ENCODE measurements at regions not wholly inside any gene's neighbourhood (a gene's known extent, or its start where the extent isn't known, plus 50 kb on each side); places are given as distances from the start of the nearest gene placed in this dataset.

- Histone ChIP-seq H3K27me3 (replicated peaks; ENCODE audit: insufficient read depth, low read depth, low read length, poor library complexity) (peaks cover 5% of the 10 kb centered on the region), H3K4me1 (ENCODE audit: insufficient read depth, low read length, poor library complexity, severe bottlenecking) (no peaks in the 10 kb centered on the region), H3K36me3 (ENCODE audit: insufficient read depth, low read length, poor library complexity, severe bottlenecking) (no peaks in the 10 kb centered on the region), H3K9me3 (ENCODE audit: low read depth, low read length, poor library complexity, severe bottlenecking) (no peaks in the 10 kb centered on the region), H3K4me3 (ENCODE audit: low read depth, low read length, poor library complexity, severe bottlenecking) (no peak overlapping the region), H3K27ac (ENCODE audit: low read depth, low read length, poor library complexity, severe bottlenecking) (no peak overlapping the region)
- no peak for DNase-seq (ENCODE audit: low spot score)
- TF ChIP-seq, protein P1, sequence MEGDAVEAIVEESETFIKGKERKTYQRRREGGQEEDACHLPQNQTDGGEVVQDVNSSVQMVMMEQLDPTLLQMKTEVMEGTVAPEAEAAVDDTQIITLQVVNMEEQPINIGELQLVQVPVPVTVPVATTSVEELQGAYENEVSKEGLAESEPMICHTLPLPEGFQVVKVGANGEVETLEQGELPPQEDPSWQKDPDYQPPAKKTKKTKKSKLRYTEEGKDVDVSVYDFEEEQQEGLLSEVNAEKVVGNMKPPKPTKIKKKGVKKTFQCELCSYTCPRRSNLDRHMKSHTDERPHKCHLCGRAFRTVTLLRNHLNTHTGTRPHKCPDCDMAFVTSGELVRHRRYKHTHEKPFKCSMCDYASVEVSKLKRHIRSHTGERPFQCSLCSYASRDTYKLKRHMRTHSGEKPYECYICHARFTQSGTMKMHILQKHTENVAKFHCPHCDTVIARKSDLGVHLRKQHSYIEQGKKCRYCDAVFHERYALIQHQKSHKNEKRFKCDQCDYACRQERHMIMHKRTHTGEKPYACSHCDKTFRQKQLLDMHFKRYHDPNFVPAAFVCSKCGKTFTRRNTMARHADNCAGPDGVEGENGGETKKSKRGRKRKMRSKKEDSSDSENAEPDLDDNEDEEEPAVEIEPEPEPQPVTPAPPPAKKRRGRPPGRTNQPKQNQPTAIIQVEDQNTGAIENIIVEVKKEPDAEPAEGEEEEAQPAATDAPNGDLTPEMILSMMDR (conservative IDR thresholded peaks at IDR 0.05; ENCODE audit: low read depth, low read length) = no peak
- no peak for TF ChIP-seq EZH2 (IDR thresholded peaks at IDR 0.05; ENCODE audit: borderline replicate concordance, low read depth, low read length, poor library complexity, severe bottlenecking)
- intact Hi-C loops (cut with micrococcal nuclease; ENCODE audit: unreplicated experiment) = no loop called here
- ChIA-PET POLR2A (ENCODE audit: low non-redundant PET) (no interaction called here), CTCF (no interaction called here)
- BruUV-seq (replicated peaks) = no TSS peak
Observed at GRCh38 chr5:143694357-143694756, 117.6 kb upstream of the HMHB1 start.

GRCh38 chr5:143693651-143694252 lies 118.2 kb upstream of the HMHB1 start:
- BruUV-seq (replicated peaks) = no TSS peak
- Histone ChIP-seq H3K27me3 (replicated peaks; ENCODE audit: insufficient read depth, low read depth, low read length, poor library complexity) (peaks cover 5% of the 10 kb centered on the region), H3K9me3 (ENCODE audit: low read depth, low read length, poor library complexity, severe bottlenecking) (no peaks in the 10 kb centered on the region), H3K27ac (ENCODE audit: low read depth, low read length, poor library complexity, severe bottlenecking) (no peak overlapping the region), H3K4me1 (ENCODE audit: insufficient read depth, low read length, poor library complexity, severe bottlenecking) (no peaks in the 10 kb centered on the region), H3K36me3 (ENCODE audit: insufficient read depth, low read length, poor library complexity, severe bottlenecking) (no peaks in the 10 kb centered on the region), H3K4me3 (ENCODE audit: low read depth, low read length, poor library complexity, severe bottlenecking) (no peak overlapping the region)
- intact Hi-C loops (cut with micrococcal nuclease; ENCODE audit: unreplicated experiment) = no loop called here
- POLR2A ChIA-PET (ENCODE audit: low non-redundant PET) = no interaction called here
- no peak for TF ChIP-seq EZH2 (IDR thresholded peaks at IDR 0.05; ENCODE audit: borderline replicate concordance, low read depth, low read length, poor library complexity, severe bottlenecking)
- TF ChIP-seq, protein P1 (conservative IDR thresholded peaks at IDR 0.05; ENCODE audit: low read depth, low read length) = no peak
- DNase-seq (ENCODE audit: low spot score) = no peak
- CTCF ChIA-PET = no interaction called here

DNA sequence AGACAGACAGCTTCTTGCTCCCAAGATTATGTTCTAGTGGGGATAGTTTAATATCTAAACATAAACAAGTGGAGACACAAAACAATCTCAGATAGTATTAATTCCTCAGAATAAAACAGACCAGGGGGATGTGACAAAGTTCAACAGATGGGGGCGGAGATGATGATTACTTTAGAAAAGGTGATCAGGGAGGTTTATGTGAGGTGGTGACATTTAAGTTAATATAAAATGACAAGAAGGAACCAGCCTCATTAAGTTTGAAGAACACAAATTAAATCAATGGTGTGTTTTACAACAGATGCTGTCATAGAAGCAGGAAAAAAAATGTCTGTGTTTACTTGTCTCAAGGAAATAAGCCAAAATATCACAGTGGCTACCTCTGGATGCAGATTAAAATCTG lies 119.6 kb upstream of the HMHB1 start:
- no peaks in the 10 kb centered on the region for H3K9me3 ChIP-seq (ENCODE audit: low read depth, low read length, poor library complexity, severe bottlenecking)
- DNase-seq (ENCODE audit: low spot score) = no peak
- intact Hi-C loops (cut with micrococcal nuclease; ENCODE audit: unreplicated experiment) = no loop called here
- ChIA-PET CTCF (no interaction called here), POLR2A (ENCODE audit: low non-redundant PET) (no interaction called here)
- no peaks in the 10 kb centered on the region for H3K4me1 ChIP-seq (ENCODE audit: insufficient read depth, low read length, poor library complexity, severe bottlenecking)
- no peak overlapping the region for H3K27ac ChIP-seq (ENCODE audit: low read depth, low read length, poor library complexity, severe bottlenecking)
- H3K36me3 ChIP-seq (ENCODE audit: insufficient read depth, low read length, poor library complexity, severe bottlenecking) = no peaks in the 10 kb centered on the region
- peaks cover 5% of the 10 kb centered on the region for H3K27me3 ChIP-seq (replicated peaks; ENCODE audit: insufficient read depth, low read depth, low read length, poor library complexity)
- no peak for TF ChIP-seq EZH2 (IDR thresholded peaks at IDR 0.05; ENCODE audit: borderline replicate concordance, low read depth, low read length, poor library complexity, severe bottlenecking)
- TF ChIP-seq, protein P1 (conservative IDR thresholded peaks at IDR 0.05; ENCODE audit: low read depth, low read length) = no peak
- BruUV-seq (replicated peaks) = no TSS peak
- H3K4me3 ChIP-seq (ENCODE audit: low read depth, low read length, poor library complexity, severe bottlenecking) = no peak overlapping the region
